DMS53 (cell line): ENCODE measurements at regions not wholly inside any gene's neighbourhood (a gene's known extent, or its start where the extent isn't known, plus 50 kb on each side); places are given as distances from the start of the nearest gene placed in this dataset.

Experiments
- DNase-seq: peaks from one replicate; lab custom pipeline; 2025; lab: John Stamatoyannopoulos, UW

DNA sequence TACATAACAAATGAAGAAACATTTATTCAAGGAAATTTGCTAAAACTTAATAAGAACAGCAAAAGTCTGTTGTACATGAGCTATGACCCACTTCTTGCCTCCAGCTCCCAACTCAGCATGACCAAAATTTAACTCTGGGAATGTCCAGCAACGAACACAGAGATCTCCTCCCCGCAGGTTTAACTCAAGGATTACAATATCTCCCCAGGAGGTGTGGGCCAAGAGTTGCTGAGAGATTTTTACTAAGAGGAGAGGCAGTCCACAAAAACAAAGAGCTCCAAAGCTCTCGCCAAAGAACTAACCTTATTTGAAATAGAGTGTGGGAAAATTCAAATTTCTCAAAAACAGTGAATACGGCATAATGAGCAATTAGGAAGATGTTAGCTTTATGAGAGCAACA is 318.5 kb downstream of the GRB14 start:
- DNase-seq, result no peak

DNA sequence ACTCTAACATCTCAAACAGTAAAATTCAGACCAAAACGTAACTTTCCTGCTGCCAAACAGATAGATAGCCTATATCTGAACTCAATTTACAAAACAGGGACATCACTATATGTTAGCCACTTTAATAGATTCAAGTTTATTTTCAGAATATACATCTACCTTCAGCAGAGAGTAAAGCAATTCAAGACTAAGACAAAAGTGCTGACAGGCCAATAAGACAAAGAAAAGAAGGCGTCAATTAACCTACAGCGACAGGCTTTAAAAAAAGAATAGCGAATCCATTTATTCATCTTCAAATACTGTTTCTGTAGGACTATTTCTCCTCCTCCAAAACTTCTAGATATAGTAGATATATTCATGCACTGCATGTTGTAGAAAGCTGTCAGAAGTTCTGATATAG is 333.0 kb downstream of the GRB14 start:
- DNase-seq, result no peak

DNA sequence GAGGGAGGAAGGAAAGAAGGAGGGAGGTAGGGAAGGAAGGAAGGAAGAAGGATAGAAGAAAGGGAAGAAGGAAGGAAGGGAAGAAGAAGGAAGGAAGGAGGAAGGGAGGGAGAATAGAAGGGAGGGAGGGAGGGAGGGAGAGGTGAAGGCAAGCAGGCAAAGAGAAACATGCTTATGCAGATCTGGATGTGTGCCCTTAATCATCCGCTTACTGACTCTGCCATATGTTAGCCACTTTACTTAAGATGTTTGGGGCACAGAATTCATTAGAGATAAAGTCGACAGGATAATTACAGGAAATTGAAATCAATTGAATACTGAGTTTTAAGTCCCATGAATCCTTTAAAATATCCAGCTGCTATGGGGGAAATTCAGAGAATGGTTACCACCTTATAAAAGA is 334.2 kb downstream of the GRB14 start:
- no peak for DNase-seq

DNA sequence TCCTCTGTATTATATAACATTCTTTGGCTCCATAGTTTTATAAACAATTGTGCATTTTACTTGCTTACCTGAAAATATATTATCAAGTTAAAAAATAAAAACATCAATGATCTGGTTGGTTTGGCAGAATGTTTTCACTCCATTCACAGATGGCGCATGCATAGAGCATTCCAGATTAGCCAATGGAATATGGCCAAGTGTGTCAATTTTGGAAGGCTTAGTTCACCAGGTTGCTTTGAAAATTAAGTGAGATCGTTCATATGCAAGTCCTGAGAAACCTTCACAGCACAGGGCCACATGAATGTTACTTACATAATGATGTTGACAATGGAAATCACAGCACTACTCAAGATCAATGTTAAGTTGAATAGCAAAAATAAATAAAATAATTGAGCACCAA is 335.7 kb downstream of the GRB14 start:
- DNase-seq, result no peak

DNA sequence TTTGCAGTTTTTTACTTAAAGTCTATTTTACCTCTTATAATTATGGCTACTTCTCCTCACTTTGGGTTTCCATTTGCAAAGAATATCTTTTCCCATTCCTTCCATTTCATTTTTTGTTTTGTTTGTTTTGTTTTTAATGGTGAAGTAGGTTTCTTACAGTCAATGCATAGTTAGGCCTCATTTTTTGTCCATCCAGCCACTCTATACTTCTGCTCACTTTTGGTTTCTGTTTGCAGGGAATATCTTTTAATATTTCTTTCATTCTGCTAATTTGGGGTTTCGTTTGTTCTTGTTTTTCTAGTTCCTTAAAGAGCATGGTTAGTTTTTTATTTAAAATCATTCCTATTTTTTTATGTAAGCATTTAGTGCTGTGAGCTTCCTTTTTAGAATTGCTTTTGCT is 339.4 kb downstream of the GRB14 start:
- DNase-seq, result no peak

DNA sequence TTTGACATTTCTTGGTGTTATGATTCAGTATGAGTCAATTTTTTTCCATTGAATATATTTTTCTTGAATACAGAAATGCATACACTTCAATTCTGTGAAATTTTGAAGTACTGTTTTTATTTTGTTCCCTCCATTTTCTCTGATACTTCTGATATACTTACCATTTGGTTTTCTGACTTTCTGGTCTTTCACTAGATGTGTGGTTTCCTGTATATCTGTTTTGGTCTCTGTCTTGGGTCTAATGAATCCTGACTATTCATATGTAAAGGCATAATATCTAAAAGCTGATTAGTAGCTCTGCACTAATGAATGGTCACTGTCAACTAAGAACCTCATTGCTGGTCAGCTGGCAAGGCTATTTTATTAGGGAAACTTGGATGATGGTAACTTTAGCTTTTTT is 345.6 kb downstream of the GRB14 start:
- no peak for DNase-seq

DNA sequence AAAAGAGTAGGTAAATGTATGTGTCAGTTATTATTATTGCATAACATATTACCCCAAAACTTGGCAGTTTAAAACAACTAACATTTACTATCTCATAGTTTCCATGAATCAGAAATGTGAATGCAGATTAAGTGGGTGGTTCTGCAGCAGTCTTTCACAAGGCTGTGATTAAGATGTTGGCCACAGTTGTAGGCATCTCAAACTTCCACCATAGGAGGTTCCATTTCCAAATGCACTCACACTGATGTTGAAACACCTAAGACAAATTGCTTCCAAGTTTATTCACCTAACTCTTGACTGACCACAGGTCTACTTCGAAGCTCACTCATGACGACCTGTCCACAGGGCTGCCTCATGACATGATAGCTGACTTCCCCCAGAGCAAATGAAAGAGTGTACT is 360.8 kb downstream of the GRB14 start:
- no peak for DNase-seq

DNA sequence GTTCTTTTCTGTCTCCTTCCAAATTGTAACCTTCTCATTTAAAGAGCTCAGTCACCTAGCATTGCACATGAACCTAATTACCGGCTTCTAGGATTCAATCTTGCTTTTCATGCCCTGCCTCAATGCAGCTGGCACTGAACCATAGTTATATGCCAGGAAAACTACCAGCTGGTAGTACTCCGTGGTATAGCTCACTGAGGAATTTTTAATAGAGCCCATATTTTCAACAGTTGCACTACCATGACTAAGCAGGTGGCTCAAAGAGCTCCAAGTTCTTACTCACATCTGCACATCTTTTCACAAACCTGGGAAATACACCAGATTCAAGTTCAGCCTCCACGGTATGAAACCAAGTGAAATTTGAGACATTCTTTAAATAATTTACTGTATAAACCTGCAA is 363.5 kb downstream of the GRB14 start:
- peak; percentile 10 for DNase-seq

DNA sequence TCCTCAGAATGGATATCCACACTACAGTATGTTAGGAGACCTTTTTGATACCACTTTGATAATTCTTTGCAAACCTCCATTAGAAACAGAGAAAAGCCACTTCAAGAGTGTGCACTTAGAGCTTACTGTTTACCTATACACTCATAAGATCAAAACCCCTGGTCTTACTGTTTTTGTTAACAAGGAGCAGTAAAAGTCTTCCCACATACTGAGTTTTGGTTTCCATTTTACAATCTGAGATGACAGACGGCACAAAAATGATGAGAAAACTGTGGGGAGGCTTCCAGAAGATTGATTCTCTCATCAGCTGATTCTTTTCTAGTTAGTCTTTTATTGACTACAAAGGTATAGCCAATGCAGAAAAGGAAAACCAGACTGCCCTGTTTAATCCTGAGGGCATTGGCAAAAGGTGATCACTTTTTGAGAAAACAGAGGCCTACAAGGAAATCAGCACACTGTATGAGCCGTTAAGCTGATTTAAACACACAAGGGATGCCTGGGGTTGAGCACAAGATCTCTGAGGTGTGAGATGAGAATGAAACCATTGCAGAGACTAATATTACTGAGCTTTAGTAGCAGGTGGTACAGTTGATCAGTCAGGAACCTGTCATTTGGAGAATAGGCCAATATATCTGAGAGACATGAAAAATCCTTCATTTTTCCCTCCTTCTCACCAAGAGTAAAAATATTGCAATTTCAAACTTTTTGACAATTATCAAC is 368.6 kb downstream of the GRB14 start:
- DNase-seq, result peak; percentile 21

DNA sequence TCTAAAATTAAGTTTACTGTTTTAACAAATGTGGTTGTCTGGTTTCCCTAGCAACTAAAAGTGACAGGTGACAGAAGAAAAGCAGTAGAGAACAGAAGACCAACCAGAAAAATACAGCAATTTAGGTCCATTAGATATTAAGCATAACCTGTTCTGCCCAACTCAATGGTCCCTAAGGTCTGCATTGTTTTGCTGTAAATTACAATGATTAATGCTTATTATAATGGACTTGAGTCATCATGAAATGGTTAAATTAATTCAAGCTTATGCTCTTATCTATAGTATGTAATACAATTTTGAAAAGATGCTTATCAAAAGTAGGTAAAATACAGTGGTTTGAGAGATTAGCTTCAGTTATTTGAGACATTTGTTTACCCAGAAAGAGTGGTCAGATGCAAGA is 378.0 kb downstream of the GRB14 start:
- peak; percentile 17 for DNase-seq

DNA sequence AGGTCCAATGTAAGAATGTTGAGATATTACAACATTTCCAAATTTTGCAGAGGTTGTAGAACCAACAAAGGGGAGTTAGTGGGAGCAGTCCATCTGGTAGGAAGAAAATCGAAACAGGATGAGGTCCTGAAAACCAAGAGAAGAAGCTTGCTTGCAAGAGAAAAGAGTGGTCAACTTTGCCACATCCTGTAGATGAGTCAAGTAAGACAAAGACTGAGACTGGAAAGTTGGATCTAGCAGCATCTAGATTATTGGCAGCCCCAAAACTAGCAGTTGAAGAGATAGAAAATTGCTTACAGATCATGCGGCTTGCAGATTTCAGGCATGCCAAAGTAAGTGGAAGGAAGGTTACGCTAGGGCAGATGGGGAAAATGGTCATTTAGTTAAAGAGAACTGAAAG is 378.9 kb downstream of the GRB14 start:
- DNase-seq, result no peak

DNA sequence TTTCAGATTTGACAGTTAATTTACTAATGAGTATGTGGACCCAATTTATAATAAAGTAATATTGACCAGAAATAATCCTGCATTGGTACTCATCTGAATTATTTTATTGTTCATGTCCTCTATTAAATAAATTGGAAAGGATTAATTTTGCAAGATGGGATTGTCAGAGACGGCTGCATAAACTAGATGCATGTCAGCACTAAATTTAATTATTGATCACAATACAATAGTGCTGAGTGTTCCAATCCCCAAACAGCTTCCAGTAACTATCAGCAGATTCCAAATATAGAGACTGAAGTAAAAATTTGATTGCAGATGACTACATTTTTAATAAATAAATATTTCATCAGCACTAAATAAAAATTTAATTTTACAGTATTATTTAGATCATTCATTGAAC is 387.2 kb downstream of the GRB14 start:
- DNase-seq, result no peak

DNA sequence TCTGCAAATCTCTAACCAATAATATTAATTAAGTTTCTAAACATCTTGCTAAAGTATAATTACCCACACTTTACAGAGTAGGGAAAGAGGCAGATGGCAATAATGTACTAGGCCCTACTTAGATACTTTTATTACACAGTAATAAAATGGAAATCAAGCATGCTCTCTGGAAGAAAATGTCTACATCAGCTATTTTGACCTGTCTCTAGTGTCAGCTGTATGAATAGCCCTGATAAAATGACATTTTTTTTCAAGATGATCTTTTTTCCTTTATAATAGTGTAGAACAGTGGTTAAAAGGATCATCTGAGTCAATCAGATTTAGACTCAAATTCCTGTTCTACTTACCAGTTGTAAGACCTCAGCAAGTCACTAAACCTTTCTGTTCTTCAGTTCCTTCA is 397.3 kb downstream of the GRB14 start:
- no peak for DNase-seq

DNA sequence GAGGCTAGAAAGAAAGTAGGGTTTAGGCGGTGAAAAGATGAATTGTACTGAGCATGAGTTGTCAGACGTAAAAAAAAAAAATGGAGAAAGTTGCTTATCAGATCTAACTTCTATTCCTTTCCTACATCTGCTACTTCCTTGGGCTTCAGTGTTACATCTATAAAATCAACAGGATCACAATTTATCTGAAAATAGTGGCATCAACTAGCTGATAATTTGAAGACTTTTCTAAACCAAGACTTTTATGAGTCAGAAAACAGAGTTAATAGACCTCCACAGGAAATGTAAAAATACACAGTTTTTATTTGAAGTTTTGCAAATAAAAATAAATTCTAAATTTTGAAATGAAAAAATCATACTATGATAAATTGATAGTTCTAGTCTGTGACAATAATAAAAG is 399.8 kb downstream of the GRB14 start:
- DNase-seq, result no peak

DNA sequence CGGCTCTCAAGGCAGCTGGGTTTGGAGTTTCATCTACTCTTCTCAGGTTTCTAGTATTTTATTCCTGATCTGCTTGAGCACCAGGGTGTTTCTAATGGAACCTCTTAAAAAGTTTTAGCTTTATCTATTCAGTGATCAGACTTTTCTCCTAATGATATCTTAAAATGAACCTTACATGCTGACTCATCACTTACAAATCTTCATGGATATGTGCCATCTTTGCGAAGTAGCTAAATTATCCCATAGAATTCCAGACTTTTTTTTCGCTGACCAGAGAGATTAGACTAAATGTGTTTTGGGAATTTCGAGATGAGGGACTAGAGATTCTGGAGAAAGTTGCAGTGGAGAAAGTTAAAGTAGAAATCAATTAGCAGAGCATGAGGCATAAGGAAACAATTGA is 401.0 kb downstream of the GRB14 start:
- DNase-seq, result no peak

DNA sequence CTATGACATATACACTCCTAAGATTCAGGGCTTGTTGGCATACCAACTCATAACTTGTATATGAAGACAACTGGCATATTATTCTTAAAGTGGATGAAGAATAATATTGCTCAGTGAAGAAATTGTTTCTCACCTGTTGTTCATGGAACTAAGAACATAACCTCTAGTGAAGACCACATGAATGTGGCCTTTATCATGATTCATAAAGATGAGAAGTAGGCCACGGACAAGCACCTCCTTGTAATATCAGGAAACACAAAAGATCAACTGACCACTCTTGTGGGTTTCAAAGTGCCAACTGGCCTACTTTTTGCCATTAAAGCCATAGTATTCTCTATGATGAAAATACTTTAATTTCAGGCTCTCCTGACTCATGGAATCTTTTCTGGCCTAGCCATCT is 407.4 kb downstream of the GRB14 start:
- DNase-seq, result no peak

DNA sequence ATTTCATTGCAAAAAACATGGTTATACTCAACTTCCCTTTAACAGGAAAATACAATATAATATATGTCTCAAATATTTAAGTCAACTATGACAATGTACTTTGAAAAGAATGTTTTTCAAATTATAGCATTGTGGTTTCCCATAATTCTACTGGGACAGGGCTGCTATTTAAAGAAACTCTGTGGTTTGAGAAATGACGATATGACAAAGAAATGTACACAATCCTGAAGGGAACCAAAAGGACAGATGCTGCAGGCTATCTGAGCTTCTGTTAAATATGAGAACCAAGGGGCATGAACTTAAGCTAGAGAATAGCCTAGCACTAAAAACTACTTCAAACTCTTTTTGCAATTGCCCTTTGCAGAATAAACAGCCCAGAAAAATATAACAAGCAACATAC is 415.9 kb downstream of the GRB14 start:
- DNase-seq, result peak; percentile 52

DNA sequence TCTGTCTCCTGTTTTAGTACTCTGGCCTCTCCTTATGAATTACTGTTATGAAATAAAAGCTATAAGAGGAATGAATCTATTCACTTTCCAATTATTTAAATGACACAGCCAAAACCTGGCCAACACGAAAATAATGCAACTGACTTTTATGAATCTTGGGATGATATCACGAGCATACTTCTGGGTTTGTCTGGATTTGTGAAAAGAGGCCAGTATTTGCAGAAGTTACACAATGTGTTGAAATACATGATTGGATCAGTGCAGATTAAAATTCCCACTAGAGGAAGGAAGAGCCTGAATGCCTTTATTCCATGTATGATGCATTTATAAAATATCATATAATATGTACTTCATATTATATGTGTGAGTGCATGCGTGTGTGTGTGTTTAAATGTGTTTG is 418.2 kb downstream of the GRB14 start:
- no peak for DNase-seq

DNA sequence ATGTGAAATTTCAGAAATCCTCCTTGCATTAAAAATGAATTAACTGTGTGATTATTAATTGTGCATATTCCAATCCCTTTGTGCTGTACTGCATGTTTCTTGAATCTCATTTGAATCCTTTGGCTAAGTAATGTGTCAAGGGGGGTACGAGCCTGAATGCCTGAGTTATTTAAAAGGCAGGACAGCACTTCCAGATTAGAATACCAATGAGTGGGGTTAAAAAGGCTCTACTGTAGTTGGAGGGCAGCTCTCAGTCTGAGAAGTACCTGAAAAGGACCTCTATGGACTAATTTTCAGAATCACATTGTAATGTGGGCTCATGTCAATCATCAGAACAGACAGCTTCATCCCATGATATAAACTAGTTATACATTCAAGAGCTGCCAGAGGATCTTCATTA is 423.0 kb downstream of the GRB14 start:
- DNase-seq, result no peak

DNA sequence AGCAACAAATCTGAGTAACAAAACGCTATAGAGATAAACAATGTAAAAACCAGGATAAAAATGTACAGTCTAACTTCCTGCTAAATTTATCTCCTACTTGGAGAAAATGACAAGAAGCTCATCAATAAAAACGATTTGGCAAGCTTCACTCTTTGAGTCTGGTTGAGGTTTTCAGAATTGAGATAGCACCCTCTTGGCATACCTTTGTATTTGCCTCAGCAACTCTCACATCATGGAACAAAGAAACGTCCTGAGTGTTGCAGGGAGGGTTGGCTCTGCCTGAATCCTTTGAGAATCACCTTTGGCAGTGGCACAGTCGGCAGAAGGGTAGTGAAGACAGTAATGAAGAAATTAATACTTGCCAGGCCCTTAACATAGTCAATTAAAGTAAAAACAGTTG is 430.6 kb downstream of the GRB14 start:
- DNase-seq, result no peak

DNA sequence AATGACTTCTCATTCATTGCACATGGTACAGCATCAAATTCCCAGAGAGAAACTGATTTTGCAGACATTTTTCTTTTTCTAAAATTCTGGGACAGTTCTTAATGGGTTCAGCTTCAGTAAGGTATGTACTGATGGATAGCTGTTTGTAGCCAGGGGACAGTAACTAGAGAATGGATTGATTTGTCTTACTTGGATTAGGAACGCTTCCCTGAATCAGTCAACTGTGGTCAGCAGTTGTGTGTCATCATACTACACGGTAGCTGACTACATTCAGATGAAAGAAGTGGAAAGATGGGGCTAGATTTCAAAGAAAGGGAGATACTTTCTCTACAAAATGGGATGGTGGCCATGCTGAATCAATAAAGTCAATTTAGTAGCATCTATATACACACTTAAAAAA is 431.4 kb downstream of the GRB14 start:
- no peak for DNase-seq

DNA sequence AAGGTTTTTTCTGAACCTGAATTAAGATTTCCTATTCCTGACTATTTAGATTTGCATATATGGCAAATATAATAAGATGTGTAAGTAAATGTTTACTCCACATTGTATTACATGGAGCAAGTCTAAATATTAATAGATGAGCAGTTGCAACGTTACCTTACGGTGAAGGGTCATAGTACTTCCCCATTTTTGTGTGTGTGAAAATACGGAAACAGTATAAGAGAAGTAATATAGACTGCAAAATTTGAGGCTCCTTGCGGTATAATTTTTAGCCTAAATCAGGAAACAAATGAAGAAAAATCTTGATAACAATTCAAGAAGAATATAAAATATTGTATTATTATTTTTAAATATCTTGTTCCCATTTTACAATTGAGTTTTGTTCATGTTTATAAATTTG is 434.2 kb downstream of the GRB14 start:
- DNase-seq, result no peak

DNA sequence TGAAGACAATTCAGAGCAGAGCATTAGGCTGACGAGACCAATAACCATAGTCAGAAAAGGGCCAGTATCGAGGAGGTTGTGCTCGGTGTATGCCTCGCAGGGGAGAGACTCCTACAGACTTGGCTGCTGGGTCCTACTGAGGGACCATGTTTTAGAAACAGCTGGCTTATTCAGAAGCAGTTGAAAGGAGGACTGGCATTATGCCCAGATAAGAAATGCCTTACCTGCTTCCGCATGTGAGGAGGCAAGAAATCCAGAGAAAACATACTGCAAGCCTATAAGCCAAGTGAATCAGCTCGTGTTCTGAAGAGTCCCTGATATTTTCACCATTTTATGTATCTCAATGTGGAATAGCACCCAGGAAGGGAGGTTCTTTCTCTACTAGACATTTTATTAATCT is 434.7 kb downstream of the GRB14 start:
- DNase-seq, result peak; percentile 23

DNA sequence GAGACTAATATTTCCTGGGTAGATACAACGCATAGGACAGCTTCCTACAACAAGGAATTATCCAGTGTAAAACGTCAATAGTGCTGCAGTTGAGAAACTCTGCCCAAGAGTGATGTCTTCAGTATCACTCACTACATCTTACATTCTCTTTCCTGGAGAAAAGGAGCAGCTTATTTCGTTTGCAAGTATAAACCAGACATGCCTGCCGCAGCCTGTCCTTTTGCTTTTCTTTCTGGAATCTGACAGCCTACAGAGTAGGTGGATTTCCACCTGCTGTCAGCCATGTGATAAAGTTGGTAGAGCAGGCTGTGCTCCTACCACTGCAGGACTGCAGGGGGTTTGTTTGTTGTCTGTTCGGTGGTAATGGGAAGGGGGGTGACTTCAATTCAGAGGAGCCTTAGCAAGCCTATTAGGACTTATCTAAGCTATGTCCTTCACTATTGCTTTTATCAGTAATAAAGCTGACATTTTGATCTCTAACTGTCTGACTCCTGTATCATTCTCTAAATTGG is 439.1 kb downstream of the GRB14 start:
- DNase-seq, result no peak
